Fibroblast of skin of left quadriceps (primary cell): ENCODE measurements at regions not wholly inside any gene's neighbourhood (a gene's known extent, or its start where the extent isn't known, plus 50 kb on each side); places are given as distances from the start of the nearest gene placed in this dataset.
"Not testable (repeated sequence)": the region's sequence is repeated elsewhere in the genome, so short reads cannot be mapped to it uniquely, and the experiment has no call there.

Experiments
- DNase-seq, 2 experiments: peaks; one replicate each; pipeline ENCODE4 v3.0.0-alpha.2; 2013; ENCODE audit warnings: low read depth in 2 of 2

DNA sequence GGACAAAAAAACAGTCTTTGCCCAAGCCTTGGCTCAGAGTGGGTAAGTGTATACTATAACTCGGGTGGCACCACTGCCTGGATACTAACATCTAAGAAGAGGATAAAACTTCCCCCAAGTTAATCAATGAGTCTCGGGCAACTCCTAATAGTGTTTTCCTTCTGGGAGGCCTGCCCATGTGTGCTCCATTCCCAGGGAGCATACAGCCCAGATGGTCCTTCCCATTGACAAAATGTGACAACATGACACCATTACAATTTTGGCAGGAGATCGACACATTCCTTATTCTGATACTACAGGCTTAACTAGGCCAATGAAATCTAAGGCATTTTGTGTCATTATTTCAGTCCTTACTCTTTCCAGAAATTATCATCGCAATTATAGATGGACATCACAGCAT, 52.7 kb upstream of the CRIM1 start:
- no peak for DNase-seq

DNA sequence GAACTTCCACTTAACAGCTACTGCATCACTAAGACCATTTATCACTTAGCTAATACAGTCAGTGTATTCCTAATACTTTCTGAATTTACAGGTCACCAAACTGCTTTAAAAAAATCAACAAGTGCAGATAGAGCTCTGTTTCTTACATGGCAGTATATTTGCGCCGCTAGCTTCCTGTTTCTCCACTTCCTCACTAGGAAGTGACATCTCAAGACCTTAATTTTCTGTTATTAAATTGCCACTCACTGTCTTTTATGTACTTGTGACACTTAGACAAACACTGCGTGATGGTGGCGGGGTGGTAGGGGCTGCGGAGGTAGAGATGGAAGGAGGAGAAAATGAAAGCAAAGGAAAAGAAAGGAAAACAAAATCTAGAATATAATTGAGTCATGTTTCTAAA, 53.7 kb upstream of the CRIM1 start:
- no peak for DNase-seq

DNA sequence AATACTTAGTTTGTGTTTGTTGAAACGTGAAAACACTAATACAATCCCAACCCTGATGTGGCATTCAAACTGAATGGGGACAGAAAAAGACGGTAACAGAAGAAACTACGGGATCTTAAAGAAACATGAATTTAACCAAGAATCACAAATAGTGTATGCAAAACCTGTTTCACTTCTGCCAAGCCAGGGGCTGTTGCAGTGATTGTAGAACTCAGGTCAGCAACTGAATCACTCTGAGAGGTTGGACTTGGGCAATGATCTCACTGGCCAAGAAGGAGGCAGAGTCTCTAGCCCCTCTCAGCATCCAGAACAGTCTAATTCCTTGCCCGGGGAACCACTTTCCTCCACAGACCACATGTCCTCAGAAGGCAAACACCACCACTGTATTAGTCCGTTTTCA, 54.9 kb upstream of the CRIM1 start:
- DNase-seq: no peak

DNA sequence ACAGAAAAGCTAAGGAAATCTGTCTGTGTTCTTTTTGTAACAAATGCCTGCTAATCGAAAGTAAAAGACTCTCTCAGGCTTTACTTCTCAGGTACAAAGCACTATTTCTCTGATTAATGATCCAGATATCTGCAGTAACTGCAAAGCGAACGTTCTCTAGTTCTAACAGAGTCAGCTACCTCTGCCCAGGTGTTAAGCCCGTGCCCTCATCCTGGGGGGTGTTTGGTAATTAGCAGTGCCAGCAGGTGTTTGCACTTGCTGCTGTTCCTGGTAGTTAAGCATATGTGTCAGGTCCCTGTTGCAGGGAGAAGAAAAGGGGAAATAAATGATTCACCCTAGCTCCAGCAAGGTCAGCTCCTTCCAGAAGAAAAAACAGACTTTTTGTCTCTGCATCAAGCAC, 58.8 kb upstream of the CRIM1 start:
- DNase-seq: no peak

DNA sequence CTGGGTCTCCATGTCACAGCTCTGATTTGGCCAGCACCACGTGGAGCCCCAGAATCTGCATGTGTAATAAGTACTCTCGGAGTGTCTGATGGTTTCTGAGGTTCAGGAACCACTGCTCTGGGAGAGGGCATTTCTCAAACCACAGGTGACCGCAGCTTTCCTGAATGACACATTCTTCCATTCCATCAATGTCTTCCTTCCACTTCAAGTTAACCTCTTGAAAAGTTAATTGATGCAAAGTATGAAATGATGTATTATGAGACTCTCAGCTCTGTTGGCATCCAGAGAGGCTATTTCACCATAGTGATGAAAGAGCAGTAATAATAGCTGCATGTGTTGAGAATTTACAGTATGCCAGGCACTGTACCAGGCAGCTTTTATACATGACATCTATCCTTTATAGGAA, 61.3 kb upstream of the CRIM1 start:
- DNase-seq: no peak

DNA sequence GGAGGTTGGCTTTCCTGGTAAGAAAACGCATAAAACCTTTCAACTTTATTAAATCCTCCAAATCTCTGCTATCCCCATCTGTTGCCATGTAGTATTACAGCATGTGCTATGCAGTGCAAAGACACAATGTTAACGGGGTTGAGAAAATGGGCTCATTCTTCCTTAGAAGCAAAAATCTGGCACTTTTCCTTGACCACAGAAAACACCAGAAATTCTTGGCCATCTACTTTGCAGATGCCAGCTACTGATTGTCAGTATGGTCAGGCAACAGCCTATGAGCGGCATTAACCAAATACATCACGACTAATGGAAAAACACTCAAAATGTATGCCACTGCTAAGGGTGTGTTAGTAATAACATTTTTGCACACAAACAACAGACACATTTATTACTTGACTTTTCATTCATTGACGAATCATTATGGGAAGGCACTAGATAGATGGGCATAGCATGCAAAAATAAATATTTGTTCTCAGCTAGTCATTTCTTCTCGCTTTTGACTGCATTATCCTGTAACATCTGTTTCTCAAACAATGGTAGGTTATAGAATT, 65.2 kb upstream of the CRIM1 start:
- DNase-seq: no peak

DNA sequence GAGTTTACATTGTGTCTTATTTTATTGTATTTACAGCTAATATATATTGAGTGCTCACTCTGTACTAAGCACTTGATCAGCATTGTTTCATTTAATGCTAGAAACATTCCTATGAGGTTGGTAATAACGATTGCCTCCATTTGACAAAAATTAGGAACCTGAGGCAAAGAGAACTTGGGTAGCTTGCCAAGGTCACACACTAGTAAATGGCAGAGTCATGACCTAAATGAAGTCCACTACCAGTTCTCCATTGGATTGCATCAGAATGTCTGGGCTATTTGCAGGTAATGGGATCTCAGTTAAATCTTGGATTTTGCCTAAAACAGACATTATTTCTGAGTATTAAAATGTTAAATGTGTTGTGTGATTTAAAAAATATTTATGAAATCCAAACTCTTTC, 65.8 kb upstream of the CRIM1 start:
- no peak for DNase-seq

DNA sequence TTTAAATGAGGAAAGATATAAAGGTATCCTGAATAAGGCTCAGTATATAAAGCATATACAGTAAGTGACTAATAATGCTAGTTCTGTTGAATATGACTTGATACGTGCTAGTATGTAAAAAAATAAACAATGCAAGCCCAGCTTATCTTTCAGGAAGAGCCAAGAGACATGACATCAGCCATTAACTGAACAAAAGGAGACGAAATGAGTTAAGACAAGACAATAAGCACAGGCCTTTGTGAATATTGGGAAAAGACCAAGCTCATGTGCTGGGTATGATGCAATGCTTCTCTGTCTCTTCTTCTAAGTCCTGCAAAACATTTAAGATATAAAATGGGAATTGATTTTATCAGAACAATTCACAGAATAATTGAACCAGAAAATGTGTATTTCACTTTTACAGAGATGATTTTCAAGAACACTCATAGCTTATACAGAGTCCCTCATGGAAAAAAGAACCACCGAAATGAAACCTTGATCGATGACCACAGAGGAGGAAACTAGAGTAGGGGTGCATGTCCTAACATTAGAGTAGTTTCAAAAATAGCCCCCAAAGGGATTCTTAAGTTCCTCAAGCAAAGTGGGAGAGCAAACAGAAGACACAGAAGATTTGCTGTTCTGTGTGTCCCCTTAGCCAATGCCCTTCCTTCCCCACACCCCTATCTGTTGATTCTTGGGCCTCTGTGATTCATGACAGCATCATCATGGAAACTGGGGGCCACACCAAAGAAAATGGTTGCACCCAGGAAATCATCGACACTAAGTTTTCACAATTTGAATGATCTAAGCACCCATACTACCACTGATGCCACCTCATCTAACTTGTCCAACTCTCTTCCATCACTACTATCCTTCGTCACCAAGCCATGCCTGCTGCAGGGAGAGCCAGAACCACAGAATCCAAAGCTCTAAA, 68.0 kb upstream of the CRIM1 start:
- DNase-seq: no peak

DNA sequence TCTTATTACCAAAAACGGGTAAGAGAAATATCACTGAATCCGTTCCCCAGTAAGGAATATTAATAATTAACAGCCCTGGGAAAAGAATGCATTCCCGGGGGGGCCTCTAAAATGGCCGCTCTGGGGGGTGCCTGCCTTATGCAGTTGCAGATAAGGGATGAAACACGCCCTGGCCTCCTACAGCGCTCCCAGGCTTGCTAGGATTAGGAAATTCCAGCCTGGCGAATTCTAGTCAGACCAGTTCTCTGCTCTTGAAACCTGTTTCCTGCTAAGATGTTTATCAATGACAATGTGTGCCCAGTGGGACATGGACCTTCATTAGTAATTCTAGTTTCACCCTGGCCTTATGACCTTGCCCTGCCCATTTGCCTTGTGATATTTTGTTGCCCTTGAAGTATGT, 76.1 kb upstream of the CRIM1 start:
- DNase-seq: not testable (repeated sequence)

DNA sequence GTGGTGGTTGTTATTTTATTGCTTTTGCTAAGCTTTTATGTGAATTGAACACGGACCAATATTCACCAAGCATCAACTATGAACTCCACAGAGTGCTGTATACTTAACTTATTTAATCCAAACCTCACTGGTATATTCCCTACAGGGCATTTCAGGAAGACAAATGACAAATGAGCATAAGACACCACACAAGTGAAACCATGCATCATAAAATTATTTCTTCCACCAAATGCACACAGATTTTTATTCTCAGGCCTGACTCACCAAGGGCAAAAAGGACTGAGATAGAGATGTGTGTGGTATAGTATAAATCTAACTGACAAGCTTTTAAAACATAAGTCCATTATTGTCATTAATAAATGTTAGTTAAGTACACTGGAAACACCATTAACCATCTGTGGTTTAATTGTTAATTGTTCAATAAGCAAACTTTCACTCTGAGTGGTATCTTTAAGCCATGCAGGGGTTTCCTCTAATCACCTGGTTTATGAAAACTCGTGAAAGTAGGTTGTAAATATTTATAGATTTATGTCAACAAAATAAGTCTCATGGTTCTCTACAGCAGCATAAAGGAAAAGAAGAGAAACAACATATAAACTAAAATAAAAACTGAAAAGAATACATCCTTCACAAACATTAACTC, 77.6 kb upstream of the CRIM1 start:
- no peak for DNase-seq

DNA sequence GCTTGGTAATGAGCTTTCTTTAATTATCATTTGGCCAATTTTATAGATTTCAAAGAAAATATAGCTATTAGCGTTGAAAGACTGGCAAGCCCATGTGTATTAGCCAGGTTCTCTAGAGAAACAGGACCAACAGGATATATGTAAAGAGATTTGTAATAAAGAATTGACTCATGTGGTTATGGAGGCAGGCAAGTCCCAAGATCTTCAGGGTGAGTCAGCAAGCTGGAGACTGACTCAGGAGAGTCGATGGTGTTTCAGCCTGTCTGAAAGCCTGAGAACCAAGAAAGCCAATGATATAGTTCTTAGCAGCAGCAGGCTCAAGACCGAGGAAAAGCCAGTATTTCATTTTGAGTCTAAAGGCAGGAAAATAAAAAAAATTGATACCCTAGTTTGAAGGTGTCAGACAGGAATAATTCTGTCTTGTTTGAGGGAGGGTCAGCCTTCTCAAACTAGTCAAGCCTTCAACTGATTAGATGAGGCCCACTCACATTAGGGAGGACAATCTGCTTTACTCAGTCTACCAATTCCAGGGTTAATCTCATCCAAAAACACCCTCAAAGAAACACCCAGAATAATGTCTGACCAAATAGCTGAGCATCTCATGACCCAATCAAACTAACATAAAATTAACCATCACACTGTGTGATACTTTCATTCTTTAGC, 78.3 kb upstream of the CRIM1 start:
- peak; percentile 62 to 64 for DNase-seq

DNA sequence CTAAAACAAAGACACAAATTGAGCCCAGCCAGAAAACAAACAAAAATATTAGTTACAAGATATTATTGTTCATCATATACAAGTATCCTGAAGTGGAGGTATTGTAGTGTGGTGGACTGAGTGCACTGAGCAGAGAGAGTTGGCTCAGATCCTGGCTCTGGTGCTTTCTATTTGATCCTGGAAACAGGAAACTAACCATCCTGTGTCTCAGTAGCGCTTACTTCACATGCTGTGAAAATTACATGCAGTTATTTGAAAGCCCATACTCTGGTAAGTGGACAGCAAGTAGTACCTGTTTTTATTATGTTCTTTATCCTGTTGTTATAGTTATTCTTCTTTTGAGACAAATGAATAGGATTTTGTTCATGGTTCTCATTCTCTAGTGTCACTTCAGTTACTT, 84.3 kb upstream of the CRIM1 start:
- DNase-seq: no peak

DNA sequence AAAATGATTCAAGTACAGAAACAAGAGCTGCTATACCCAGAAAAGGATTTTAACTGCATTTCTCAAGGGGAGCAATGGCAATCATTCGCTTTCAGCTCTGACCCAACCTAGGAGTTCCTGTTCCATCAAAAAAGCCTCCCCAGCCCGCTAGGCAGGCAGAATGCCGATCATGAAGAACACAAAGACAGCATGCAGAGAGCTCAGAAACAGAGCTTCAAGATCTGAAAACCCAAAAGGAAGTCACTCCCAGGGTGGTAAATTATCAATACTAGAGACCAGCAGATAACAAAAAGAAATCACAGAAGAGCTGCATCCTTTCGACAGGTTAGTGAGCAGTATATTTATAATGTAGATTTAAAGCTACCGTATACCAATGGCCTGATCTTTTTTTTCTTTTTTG, 84.8 kb upstream of the CRIM1 start:
- no peak for DNase-seq

DNA sequence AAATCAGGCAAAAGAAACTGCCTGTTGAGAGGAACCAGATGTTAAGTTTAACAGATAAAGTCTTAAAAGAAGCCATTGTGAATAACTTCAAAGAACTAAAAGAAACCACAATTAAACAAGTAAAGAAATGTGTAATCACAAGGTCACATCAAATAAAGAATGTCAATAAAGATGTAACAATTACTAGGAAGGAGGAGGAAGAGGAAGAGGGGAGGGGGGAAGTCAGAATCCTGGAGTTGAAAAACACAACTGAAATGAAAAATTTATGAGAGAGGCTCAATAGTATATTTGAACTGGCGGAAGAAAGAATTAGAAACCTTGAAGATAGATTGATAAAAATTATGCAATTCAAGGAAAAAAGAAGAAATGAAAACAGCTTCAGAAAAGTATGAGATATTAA, 88.4 kb upstream of the CRIM1 start:
- DNase-seq: no peak

DNA sequence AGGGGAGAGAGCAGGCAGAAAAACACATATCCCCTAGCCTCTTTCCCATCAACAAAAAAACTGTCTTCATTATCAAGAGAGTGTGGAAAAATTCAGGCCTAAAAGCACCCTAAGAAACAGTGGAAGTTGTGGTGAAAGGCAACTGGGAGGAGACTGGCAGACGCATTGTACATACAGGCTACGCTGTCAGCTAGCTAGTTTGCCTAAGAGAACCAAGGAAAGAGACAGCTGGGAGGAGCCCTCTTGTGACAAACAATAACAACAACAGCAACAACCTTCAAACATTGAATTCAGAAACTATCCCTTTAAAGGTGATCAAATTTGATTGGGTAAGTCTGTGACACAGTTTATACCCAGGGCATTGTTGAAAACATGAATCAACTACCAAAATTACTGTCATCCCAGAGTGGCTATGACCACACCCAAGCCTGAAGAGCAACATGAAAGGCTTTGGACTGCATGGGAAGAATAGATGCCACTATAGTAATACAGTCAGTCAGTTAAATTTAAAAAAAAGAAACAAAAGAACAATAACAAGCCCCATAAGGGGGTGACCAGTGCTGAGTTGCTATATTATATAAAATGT, 88.9 kb upstream of the CRIM1 start:
- DNase-seq: no peak

DNA sequence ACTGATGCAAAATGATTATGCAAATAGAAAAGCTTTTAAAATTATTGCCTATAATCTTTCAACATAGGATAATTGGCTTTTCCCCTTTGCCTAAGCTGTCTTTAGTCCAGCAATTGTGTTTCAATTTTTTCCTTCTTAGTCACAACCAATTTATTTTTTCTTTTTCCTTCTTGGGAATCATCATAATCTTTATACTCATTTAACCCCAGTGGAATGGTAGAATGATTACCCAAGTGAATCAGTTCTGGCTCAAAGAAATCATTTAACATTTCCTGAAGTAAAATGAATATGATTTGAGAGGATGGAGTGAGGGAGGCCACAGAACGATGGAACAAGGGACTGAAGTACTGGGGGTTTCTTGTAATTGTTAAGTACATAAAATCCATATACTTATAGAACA, 93.0 kb upstream of the CRIM1 start:
- DNase-seq: no peak

DNA sequence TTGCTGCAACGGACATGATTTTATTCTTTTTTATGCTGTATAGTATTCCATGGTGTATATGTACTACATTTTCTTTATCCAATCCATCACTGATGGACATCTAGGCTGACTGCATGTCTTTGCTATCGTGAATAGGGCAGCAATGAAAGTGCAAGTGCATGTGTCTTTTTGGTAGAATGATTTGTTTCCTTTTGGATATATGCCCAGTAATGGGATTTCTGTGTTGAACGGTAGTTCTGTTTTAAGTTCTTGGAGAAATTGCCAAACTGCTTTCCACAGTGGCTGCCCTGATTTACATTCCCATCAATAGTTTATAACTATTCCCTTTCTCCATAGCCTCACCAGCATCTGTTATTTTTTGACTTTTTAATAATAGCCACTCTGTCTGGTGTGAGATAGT, 99.7 kb upstream of the CRIM1 start:
- no peak for DNase-seq

DNA sequence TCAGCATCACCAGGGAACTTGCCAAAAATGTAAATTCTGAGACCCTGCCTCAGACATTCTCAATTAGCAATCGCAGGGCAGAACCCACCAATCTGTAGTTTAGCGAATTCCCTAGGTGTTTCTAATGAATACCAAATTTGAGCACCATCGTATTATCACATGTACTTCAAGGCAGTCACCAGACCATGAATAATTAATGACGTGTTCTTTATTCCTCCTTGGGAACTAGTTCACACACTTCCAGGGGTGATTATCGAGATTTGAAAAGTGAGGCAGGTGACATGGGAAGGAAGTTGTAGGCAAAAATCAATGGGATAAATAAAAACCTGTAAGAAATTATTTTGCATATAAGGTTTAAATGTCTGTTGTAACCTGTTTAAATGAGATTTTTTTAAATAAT, 102.5 kb upstream of the CRIM1 start:
- DNase-seq: no peak

DNA sequence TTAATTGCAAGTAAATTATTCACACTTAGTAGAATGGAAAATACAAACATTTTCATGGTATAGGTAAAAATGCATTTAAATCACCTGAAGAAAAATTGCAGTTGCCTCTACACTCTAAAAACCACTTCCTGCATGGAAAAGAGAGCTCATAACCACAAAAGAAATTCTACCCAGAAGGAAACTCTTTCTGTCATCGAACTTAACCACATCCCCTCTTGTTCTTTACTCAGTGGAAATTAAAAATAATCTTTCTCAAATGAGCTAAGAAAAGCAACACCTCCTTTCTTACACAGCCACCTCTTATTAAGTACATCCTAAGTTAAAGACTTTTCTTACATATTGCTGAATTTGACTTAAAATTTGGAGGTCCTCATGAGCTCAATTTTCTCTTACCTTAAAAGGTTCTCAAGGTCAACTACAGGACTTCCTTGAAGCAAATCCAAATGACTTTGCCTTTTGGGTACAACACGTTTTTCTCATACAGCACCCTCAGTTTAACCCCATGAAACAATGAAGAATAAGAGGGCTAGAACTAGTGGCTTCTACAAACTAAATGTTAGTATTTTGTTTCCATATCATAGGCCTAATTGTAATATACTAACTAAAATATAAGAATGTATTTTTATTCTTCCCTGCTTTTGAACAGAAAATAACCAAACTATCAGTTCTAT, 109.1 kb upstream of the CRIM1 start:
- DNase-seq: no peak

DNA sequence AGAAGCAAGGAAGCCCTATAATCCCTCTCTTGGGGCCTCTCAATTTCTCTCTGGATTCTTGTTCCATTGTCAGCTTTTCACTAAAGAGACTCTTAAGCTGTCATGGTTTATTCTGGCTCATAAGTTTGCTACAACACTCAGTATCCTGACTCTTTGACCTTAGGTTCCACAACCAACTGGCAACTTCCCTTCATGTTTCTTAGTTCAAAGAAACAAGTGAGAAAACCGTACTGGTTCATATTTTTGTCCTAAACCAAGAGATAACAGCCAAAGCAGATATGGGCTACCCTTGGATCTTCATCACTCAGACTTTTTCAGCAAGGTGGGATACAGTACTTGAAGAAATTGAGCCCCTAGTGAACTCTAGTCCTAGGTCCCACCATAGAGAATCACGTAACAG, 109.9 kb upstream of the CRIM1 start:
- DNase-seq: no peak

DNA sequence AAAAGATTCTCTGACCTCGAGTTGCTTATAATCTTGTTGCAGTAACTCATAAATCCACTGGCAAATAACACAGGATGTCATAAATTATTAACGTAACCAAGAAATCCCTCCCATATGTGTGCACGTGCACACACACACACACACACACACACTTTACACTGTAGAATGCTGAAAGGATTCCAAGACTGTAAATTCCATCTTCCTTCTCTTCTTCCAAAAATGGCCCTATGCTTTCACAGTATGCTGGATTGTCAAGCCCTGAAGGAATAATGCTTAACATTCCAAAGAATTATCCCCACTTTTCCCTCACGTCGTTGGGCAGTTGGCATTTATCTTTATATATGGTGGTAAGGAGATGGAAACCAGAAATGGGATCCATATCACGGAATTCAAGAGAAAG, 117.5 kb upstream of the CRIM1 start:
- DNase-seq: peak; percentile 17 to 28

DNA sequence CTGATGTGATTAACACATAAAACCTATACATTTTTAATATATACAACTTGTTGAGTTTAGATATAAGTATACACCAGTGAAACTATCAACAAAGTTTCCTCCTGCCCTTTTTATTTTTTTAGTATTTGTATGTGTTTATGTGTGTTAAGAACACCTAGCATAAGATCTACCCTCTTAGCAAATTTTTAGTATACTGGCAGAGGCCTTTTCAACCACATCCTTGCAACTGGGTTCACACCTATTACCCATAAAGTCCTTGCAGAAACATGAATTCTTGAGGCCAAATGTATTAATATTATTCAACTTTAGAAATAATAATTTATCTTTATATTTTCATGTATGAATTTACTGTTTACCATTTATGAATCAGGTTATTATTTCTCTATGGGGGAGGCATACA, 119.7 kb upstream of the CRIM1 start:
- DNase-seq: no peak
